H1 (cell line): ENCODE measurements at regions not wholly inside any gene's neighbourhood (a gene's known extent, or its start where the extent isn't known, plus 50 kb on each side); places are given as distances from the start of the nearest gene placed in this dataset.

ENCODE experiments used
- EZH2 ChIP-seq: fragments of 200-600 bp; sonication (generic); IDR thresholded peaks from 2 replicates; pipeline ENCODE4 v1.7.1; 2012; ENCODE audit warnings: low read depth, mild to moderate bottlenecking, moderate library complexity, low read length, inconsistent platforms; ENCODE audit not compliant: severe bottlenecking
- FOSL1 ChIP-seq: IDR thresholded peaks from 2 replicates; pipeline ENCODE4 v1.6.1; 2011; ENCODE audit warnings: mild to moderate bottlenecking, low read depth, low read length, moderate library complexity; ENCODE audit not compliant: insufficient read depth
- MAFK ChIP-seq: IDR thresholded peaks from 2 replicates; pipeline ENCODE4 v1.6.1; 2012; ENCODE audit warnings: low read depth, mild to moderate bottlenecking, improper control_type of control experiment, low read length
- POLR2A ChIP-seq, 2 experiments: IDR thresholded peaks; 1 replicate in 1 of 2; 2 replicates in 1 of 2; pipeline ENCODE4 v1.6.1; 2011; ENCODE audit warnings: low read depth in 2 of 2, low read length in 2 of 2, mild to moderate bottlenecking in 2 of 2; ENCODE audit errors: control extremely low read depth in 1 of 2
- RAD21 ChIP-seq, 2 experiments: IDR thresholded peaks in 1 of 2; conservative IDR thresholded peaks in 1 of 2; 2 replicates each; pipeline ENCODE4 v1.6.1; 2011; ENCODE audit warnings: low read depth in 2 of 2, low read length in 2 of 2, improper control_type of control experiment in 1 of 2, inconsistent platforms in 1 of 2, mild to moderate bottlenecking in 1 of 2, moderate library complexity in 1 of 2
- ZNF274 ChIP-seq: IDR thresholded peaks from 2 replicates; pipeline ENCODE4 v1.7.0; 2012; ENCODE audit warnings: low read length, borderline replicate concordance; ENCODE audit errors: extremely low read depth
- TF ChIP-seq, protein P1 (sequence below), 3 experiments: IDR thresholded peaks; 1 replicate in 2 of 3; 2 replicates in 1 of 3; pipeline versions ENCODE4 v1.5.1 to v1.6.1; 2011; ENCODE audit warnings: low read length in 3 of 3, mild to moderate bottlenecking in 3 of 3, inconsistent platforms in 2 of 3, low read depth in 1 of 3, moderate library complexity in 1 of 3; ENCODE audit not compliant: insufficient read depth in 1 of 3; ENCODE audit errors: control extremely low read depth in 1 of 3
- TF ChIP-seq, protein P2 (sequence below): fragments of 300-600 bp; sonication (generic); IDR thresholded peaks from 2 replicates; pipeline ENCODE4 v1.7.1; 2012; ENCODE audit warnings: low read length, moderate library complexity, mild to moderate bottlenecking, inconsistent platforms; ENCODE audit not compliant: insufficient replicate concordance

DNA sequence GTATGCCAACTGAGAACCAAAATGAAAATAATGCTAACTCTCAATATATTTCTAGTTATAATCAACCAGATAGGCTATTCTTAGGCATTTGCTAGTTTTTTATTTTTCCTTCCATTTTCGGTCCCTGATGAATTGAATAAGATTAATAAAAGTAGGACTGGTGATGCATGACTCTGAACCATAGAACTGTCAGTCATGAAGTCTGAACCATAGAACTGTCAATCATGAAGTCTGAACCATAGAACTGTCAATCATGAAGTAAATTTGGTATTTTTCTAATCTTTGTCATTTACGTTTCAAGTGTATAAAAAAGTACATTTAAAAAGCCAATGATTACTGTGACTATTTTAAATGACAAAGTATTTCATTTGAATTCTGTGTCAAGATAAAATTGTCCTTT lies 460.2 kb upstream of the NDST3 start:
- TF ChIP-seq EZH2 = no peak
- TF ChIP-seq, protein P1, sequence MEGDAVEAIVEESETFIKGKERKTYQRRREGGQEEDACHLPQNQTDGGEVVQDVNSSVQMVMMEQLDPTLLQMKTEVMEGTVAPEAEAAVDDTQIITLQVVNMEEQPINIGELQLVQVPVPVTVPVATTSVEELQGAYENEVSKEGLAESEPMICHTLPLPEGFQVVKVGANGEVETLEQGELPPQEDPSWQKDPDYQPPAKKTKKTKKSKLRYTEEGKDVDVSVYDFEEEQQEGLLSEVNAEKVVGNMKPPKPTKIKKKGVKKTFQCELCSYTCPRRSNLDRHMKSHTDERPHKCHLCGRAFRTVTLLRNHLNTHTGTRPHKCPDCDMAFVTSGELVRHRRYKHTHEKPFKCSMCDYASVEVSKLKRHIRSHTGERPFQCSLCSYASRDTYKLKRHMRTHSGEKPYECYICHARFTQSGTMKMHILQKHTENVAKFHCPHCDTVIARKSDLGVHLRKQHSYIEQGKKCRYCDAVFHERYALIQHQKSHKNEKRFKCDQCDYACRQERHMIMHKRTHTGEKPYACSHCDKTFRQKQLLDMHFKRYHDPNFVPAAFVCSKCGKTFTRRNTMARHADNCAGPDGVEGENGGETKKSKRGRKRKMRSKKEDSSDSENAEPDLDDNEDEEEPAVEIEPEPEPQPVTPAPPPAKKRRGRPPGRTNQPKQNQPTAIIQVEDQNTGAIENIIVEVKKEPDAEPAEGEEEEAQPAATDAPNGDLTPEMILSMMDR (IDR thresholded peaks at IDR 0.05; ENCODE audit: control extremely low read depth in 1 of 3, insufficient read depth in 1 of 3, low read depth in 1 of 3, low read length in 3 of 3) = no peak
- TF ChIP-seq, protein P2, sequence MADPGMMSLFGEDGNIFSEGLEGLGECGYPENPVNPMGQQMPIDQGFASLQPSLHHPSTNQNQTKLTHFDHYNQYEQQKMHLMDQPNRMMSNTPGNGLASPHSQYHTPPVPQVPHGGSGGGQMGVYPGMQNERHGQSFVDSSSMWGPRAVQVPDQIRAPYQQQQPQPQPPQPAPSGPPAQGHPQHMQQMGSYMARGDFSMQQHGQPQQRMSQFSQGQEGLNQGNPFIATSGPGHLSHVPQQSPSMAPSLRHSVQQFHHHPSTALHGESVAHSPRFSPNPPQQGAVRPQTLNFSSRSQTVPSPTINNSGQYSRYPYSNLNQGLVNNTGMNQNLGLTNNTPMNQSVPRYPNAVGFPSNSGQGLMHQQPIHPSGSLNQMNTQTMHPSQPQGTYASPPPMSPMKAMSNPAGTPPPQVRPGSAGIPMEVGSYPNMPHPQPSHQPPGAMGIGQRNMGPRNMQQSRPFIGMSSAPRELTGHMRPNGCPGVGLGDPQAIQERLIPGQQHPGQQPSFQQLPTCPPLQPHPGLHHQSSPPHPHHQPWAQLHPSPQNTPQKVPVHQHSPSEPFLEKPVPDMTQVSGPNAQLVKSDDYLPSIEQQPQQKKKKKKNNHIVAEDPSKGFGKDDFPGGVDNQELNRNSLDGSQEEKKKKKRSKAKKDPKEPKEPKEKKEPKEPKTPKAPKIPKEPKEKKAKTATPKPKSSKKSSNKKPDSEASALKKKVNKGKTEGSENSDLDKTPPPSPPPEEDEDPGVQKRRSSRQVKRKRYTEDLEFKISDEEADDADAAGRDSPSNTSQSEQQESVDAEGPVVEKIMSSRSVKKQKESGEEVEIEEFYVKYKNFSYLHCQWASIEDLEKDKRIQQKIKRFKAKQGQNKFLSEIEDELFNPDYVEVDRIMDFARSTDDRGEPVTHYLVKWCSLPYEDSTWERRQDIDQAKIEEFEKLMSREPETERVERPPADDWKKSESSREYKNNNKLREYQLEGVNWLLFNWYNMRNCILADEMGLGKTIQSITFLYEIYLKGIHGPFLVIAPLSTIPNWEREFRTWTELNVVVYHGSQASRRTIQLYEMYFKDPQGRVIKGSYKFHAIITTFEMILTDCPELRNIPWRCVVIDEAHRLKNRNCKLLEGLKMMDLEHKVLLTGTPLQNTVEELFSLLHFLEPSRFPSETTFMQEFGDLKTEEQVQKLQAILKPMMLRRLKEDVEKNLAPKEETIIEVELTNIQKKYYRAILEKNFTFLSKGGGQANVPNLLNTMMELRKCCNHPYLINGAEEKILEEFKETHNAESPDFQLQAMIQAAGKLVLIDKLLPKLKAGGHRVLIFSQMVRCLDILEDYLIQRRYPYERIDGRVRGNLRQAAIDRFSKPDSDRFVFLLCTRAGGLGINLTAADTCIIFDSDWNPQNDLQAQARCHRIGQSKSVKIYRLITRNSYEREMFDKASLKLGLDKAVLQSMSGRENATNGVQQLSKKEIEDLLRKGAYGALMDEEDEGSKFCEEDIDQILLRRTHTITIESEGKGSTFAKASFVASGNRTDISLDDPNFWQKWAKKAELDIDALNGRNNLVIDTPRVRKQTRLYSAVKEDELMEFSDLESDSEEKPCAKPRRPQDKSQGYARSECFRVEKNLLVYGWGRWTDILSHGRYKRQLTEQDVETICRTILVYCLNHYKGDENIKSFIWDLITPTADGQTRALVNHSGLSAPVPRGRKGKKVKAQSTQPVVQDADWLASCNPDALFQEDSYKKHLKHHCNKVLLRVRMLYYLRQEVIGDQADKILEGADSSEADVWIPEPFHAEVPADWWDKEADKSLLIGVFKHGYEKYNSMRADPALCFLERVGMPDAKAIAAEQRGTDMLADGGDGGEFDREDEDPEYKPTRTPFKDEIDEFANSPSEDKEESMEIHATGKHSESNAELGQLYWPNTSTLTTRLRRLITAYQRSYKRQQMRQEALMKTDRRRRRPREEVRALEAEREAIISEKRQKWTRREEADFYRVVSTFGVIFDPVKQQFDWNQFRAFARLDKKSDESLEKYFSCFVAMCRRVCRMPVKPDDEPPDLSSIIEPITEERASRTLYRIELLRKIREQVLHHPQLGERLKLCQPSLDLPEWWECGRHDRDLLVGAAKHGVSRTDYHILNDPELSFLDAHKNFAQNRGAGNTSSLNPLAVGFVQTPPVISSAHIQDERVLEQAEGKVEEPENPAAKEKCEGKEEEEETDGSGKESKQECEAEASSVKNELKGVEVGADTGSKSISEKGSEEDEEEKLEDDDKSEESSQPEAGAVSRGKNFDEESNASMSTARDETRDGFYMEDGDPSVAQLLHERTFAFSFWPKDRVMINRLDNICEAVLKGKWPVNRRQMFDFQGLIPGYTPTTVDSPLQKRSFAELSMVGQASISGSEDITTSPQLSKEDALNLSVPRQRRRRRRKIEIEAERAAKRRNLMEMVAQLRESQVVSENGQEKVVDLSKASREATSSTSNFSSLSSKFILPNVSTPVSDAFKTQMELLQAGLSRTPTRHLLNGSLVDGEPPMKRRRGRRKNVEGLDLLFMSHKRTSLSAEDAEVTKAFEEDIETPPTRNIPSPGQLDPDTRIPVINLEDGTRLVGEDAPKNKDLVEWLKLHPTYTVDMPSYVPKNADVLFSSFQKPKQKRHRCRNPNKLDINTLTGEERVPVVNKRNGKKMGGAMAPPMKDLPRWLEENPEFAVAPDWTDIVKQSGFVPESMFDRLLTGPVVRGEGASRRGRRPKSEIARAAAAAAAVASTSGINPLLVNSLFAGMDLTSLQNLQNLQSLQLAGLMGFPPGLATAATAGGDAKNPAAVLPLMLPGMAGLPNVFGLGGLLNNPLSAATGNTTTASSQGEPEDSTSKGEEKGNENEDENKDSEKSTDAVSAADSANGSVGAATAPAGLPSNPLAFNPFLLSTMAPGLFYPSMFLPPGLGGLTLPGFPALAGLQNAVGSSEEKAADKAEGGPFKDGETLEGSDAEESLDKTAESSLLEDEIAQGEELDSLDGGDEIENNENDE = no peak
- no peak for TF ChIP-seq FOSL1
- no peak for TF ChIP-seq ZNF274
- TF ChIP-seq POLR2A (IDR thresholded peaks at IDR 0.05; ENCODE audit: control extremely low read depth in 1 of 2, low read depth in 2 of 2, low read length in 2 of 2) = no peak
- TF ChIP-seq RAD21 (IDR thresholded peaks at IDR 0.05 in 1 of 2, conservative IDR thresholded peaks at IDR 0.05 in 1 of 2; ENCODE audit: low read depth in 2 of 2, low read length in 2 of 2) = no peak
- TF ChIP-seq MAFK = no peak
